RWPE1 (cell line): ENCODE measurements at regions not wholly inside any gene's neighbourhood (a gene's known extent, or its start where the extent isn't known, plus 50 kb on each side); places are given as distances from the start of the nearest gene placed in this dataset.

Experiments
- CTCF ChIA-PET: fragments of 350-600 bp; sonication (Branson Sonifier 250); formaldehyde crosslinking; extraction: SDS; loops from one replicate; lab custom pipeline; 2021; lab: Yijun Ruan, JAX
- POLR2A ChIA-PET: fragments of 400-600 bp; formaldehyde crosslinking; extraction: SDS; loops from one replicate; lab custom pipeline; 2020; ENCODE audit warnings: antibody characterized with exemption; ENCODE audit not compliant: low non-redundant PET; lab: Yijun Ruan, JAX
- DNase-seq: peaks from one replicate; pipeline ENCODE4 v3.0.0; 2012; ENCODE audit warnings: low spot score
- H3K27ac ChIP-seq: fragments of 450-650 bp; 2 replicates; pipeline ENCODE4 v1.5.1; 2017
- CTCF ChIP-seq: fragments of 450-650 bp; conservative IDR thresholded peaks from 2 replicates; pipeline ENCODE4 v1.5.1; 2017; ENCODE audit warnings: low read depth, mild to moderate bottlenecking

GRCh38 chr20:56985066-56985685 lies 281.3 kb downstream of the BMP7 start:
- POLR2A ChIA-PET = interaction anchor here (0.6 kb wide), 1 partner anchor 189 kb away, joined by 3 read pairs; no protein-coding TSS in a partner anchor
- CTCF ChIA-PET = interaction anchor here (0.6 to 1.6 kb wide), 7 partner anchors 10 to 435 kb away, joined by 3 to 12 read pairs (median 4); no protein-coding TSS in a partner anchor
- H3K27ac ChIP-seq = no peak overlapping the region
- TF ChIP-seq CTCF = no peak
- DNase-seq = peak; percentile 86

GRCh38 chr20:56986476-56986875 lies 280.0 kb downstream of the BMP7 start:
- no peak overlapping the region for H3K27ac ChIP-seq
- no peak for TF ChIP-seq CTCF
- CTCF ChIA-PET = interaction anchor here (1.0 to 1.6 kb wide), 2 partner anchors 9 to 436 kb away, joined by 3 to 6 read pairs; no protein-coding TSS in a partner anchor

GRCh38 chr20:56986931-56987720 lies 279.3 kb downstream of the BMP7 start:
- no peak overlapping the region for H3K27ac ChIP-seq
- no peak for DNase-seq
- CTCF ChIA-PET = interaction anchor here (1.0 kb wide), 1 partner anchor 8 kb away, joined by 3 read pairs; no protein-coding TSS in a partner anchor
- POLR2A ChIA-PET = no interaction called here
- no peak for TF ChIP-seq CTCF

More at GRCh38 chr20:56986476-56986875, 280.0 kb downstream of the BMP7 start:
- no peak for DNase-seq
- POLR2A ChIA-PET = no interaction called here

- ChIA-PET CTCF (interaction anchor here (0.6 kb wide), 1 partner anchor 577 kb away, joined by 3 read pairs; no protein-coding TSS in a partner anchor), POLR2A (no interaction called here)
- TF ChIP-seq CTCF = no peak
Observed at GRCh38 chr20:56987986-56988385, 278.5 kb downstream of the BMP7 start.

GRCh38 chr20:56988446-56988845 lies 278.0 kb downstream of the BMP7 start:
- no peak overlapping the region for H3K27ac ChIP-seq
- ChIA-PET CTCF (no interaction called here), POLR2A (no interaction called here)
- no peak for DNase-seq
- TF ChIP-seq CTCF = no peak

More at GRCh38 chr20:56987986-56988385, 278.5 kb downstream of the BMP7 start:
- no peak overlapping the region for H3K27ac ChIP-seq
- DNase-seq = no peak

- no peak for DNase-seq
- no peak overlapping the region for H3K27ac ChIP-seq
- ChIA-PET CTCF (interaction anchor here (1.0 kb wide), 1 partner anchor 439 kb away, joined by 3 read pairs; no protein-coding TSS in a partner anchor), POLR2A (no interaction called here)
- no peak for TF ChIP-seq CTCF
Observed at GRCh38 chr20:56989516-56989915, 276.9 kb downstream of the BMP7 start.
